Stimulated activated CD4-positive, alpha-beta T cell treated with anti-CD3 and anti-CD28 coated beads, Interleukin-1b, Interleukin-23, amount 100 ng/mL, for 4 hours (primary cell): ENCODE measurements at regions not wholly inside any gene's neighbourhood (a gene's known extent, or its start where the extent isn't known, plus 50 kb on each side); places are given as distances from the start of the nearest gene placed in this dataset.
A peak's percentile ranks its signal among the peaks of the same experiment; 100 is the strongest.

Experiments
- DNase-seq, 2 donors: peaks; one replicate each; pipeline ENCODE4 v3.0.0-alpha.2; 2020; ENCODE audit warnings: low read depth in 2 of 2

DNA sequence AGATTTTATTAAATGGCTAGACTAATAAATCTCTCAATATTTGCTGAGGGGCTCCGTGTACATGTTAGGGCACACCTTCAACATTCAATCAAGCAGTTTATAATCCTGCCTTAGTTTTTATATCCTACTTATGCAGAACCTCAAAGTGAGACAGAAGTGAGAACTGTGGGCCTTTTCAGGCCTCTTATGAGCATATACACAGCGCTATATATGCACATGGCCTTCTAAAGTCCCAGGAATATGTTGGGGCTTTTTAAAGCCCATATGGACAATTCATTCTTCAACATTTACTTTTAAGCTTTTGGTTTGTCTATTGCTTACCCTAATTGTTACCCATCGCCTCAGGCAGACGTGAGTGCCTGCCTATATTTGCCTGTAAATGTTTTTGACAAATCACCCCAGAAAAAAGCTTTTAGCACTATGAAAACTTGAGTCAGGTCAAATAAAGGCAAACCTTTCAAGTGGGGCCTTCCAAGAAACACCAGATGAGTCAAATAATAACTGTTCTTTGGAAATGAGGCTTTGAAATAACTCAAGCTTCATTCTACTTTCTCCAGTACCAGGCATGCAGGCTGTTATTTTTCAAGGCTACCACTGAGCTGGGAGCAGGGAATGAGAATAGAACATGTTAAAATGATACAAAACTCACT lies 58.2 kb downstream of the ESM1 start:
- DNase-seq: no peak

DNA sequence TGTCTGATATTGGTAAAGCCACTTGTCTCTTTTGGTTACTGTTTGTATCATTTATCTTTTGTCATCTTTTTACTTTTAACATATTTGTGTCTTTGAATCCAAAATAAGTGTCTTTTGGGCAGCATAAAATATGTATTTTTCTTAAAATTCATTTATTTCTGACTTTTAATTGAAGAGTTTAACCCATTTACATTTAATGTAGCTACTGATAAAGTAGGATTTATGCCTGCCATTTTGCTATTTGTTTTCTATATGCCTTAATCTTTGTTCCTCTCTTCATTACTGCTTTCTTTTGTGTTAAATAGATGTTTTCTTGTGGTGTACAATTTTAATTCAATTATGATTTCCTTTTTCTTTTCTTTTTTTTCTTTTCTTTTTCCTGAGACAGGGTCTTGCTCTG lies 60.9 kb downstream of the ESM1 start:
- DNase-seq: no peak

- no peak for DNase-seq
These were observed 68.1 kb downstream of the ESM1 start for GRCh38 chr5:54917323-54917722.

DNA sequence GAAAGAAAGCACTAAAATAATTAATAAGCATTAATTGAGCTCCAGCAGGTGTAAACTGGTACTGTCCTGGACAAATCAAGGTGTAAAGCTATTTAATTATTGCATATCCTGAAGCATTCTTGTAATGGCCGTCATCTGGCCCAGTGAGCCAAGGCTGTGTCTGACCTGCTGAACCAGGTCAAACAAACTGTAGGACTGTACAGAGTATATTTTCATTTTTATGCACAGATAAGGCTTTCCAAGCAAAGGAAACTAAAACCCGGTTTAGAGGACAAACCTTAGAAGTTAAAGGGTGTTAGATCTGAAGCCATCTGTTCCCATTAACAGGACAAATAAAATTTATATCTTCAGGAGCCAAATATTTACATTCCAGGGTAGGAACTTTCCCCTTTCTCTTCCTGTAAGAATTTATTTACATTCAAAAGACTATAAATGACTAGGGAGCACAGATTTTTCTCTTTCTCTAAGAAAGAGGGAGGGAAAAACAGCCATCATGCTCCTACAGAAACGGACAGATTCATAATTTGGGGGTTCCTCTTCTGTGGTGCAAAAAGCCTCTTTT lies 69.8 kb downstream of the ESM1 start:
- DNase-seq: no peak

GRCh38 chr5:54912021-54912420 lies 73.4 kb downstream of the ESM1 start:
- DNase-seq: no peak

- DNase-seq: no peak
These were observed 75.2 kb downstream of the ESM1 start for GRCh38 chr5:54909911-54910870.

GRCh38 chr5:54908774-54909525 lies 76.4 kb downstream of the ESM1 start:
- no peak for DNase-seq

- peak; percentile 55 to 63 for DNase-seq
These were observed 79.4 kb downstream of the ESM1 start for GRCh38 chr5:54905942-54906537.

- DNase-seq: no peak
These were observed 80.1 kb downstream of the ESM1 start for GRCh38 chr5:54905246-54905795.

GRCh38 chr5:54904425-54904824 lies 81.0 kb downstream of the ESM1 start:
- DNase-seq: no peak

- DNase-seq: peak in 1 of 2 donors; percentile 11
These were observed 82.5 kb downstream of the ESM1 start for GRCh38 chr5:54902791-54903473.

DNA sequence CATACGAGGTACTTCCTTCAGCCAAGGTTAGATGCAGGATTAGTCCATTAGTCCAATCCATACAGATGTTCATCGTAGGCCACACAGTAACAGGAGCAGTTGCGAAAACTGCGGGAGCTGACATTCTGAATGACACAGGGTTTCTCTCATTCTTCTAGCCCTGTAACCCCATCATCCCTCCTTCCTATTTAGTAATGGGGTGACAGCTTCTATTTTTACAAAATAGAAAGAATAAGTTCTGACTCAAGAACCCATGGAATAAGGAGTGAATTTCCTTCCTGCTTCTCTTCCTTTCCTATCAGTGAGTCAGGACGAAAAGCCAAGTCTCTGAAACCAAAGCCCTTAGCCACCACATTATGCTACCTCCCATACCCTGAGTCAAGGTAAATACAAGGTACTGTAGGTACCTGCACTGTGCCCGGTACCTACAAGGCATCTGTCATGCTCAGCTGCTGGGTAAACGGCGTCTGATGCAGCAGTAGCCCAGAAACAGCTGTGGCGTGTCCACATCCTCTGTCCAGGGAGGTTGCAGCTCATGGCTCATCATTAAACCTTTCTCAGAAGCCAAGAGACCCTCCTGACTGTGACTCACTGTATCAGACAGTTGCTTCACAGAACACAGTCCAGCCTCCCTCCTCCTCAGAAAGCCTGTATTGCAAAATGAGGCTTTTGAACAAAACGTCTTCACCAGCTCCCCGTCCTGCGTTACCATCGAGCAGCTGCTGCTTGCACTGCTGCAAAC lies 84.2 kb downstream of the ESM1 start:
- DNase-seq: no peak

GRCh38 chr5:54897001-54897400 lies 88.4 kb downstream of the ESM1 start:
- DNase-seq: no peak

GRCh38 chr5:54895816-54896341 lies 89.5 kb downstream of the ESM1 start:
- no peak for DNase-seq

DNA sequence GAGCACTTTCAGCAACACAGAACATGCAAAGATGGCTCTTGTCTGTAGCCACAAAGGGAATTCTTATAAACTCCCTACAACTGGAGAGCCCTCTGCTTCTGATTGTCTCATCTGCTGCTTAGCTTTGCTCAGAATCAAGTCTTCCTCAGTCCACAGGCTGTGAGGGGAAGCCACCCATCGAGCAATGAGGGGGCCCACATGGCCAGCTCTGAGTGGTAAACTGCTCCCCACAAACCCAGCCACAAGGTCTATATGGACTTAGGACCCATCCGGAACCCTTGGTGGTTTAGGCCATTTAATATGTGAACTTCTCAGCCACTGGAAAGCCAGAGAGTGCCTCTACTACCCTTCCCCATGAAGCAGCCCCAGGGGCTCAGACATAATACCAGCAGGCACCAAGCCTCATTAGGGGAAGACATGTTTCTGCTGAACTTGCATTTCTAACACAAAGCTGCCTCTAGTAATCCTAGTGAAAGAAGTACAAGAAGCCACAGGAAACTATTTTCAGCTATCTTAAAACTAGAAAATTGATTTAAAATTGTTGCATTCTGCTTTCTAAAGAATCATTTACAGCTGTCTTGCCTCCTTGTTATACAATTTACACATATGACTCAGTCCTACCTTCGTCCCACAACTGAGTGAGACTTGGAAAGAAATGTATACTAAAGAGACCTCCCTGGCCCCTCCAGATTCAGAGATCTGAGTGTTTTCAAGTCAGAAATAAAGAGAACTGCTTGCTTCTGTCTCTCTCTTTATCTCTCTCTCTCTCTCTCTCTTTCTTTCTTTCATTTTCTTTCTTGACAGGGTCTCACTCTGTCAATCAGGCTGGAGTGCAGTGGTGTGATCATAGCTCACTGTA lies 90.2 kb downstream of the ESM1 start:
- DNase-seq: no peak

DNA sequence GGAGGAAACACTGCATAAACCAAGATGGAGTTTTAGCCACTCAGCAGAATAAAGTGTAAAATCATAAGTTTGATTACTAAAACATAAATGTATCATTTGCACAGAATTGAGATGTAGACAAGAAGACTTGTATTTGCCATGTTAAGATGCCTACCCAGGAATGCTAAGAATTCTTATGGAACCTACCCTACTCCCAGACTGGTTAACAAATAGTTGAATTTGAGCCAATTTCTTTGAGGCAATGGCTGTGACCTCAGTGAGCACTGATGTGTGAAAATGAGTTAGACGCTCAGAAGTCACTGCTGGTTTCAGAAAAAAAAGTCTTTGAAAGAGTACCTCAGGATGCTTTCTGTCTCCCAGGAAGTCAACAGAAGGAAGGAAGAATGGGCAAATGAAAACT lies 95.6 kb downstream of the ESM1 start:
- no peak for DNase-seq

DNA sequence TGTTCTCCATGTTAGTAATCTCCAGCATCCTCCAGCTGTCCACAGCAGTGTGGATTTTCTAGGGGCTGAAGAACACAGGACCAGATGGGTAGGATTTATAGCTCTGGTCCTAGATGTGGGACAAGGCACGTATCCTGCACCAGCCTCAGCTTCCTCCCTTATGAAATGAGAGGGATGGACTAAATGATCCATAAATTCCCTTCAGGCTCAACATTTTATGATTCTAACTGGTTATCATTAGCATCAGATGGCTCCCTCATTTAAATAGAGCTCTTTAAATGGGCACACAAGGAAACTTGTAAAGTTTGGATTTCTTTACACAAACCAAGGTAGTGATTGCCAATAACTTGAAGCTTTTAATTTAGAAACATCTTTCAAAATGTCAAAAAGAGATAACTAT lies 97.7 kb downstream of the ESM1 start:
- DNase-seq: no peak

GRCh38 chr5:54886866-54887265 lies 98.5 kb downstream of the ESM1 start:
- DNase-seq: no peak

DNA sequence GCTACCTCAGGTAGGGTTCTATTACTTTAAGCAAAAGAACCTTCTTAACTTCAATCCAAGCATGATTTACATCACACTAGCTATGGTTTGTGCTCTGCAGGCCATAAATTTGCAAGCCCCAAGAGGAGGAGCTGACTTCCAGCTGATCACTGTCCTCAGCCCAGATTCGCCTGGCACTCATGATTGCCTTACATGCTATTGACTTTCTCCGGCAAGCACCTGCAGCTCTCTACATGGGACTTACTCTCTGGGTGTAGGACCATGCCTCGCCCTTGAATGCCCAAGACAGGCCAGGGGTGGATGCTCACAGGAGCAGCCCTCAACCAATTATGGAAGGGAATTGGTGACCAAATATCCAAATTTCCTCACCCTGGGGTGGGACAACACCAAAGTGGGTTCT lies 99.8 kb downstream of the ESM1 start:
- no peak for DNase-seq
